Stimulated activated effector memory CD8-positive, alpha-beta T cell treated with anti-CD3 and anti-CD28 coated beads, Interleukin-12 subunit alpha, Interleukin-12 subunit beta, amount 100 ng/mL, for 72 hours (primary cell): ENCODE measurements at regions not wholly inside any gene's neighbourhood (a gene's known extent, or its start where the extent isn't known, plus 50 kb on each side); places are given as distances from the start of the nearest gene placed in this dataset.

ENCODE experiments used
- ATAC-seq: fragments of 150-1000 bp; cut with Tn5 transposase; 2 replicates; pipeline ENCODE4 v1.10.0; 2021
- DNase-seq, 2 donors: peaks; one replicate each; pipeline ENCODE4 v3.0.0; 2021 to 2022; ENCODE audit warnings: low spot score in 2 of 2
- H3K27ac Mint-ChIP-seq: one replicate; pipeline ENCODE4 v1.8.0; 2022; ENCODE audit warnings: mild to moderate bottlenecking, mixed read lengths
- H3K36me3 Mint-ChIP-seq: one replicate; pipeline ENCODE4 v1.8.0; 2022; ENCODE audit warnings: mild to moderate bottlenecking, mixed read lengths
- H3K4me1 Mint-ChIP-seq: one replicate; pipeline ENCODE4 v1.8.0; 2022; ENCODE audit warnings: mixed read lengths
- H3K4me3 Mint-ChIP-seq: one replicate; pipeline ENCODE4 v1.8.0; 2022; ENCODE audit warnings: mild to moderate bottlenecking, mixed read lengths
- H3K9me3 Mint-ChIP-seq: one replicate; pipeline ENCODE4 v1.8.0; 2022; ENCODE audit warnings: mixed read lengths

DNA sequence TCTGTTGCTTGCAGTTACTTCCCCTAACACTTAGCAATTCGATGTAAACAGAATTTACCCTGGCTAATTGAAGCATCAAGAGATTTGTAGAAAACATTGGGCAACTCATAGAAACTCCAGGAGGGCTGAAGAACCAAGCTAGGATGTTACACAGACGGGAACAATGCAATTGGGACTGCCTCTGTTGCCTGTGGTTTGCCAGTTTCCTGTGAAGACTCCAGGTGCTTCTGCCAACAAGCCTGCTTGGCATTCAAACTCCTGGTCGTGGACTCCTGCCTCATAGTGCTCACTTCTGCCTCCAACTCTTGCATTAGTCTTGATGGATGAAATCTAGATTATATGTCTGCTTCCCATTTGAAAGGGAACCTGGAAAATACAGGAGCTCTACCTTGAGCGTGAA lies 246.0 kb downstream of the BMP4 start:
- Mint-ChIP-seq H3K9me3 (peaks cover 11% of the 10 kb centered on the region), H3K27ac (no peak overlapping the region), H3K4me1 (no peaks in the 10 kb centered on the region), H3K36me3 (no peaks in the 10 kb centered on the region), H3K4me3 (no peak overlapping the region)
- DNase-seq (no peak), ATAC-seq (no peak)

GRCh38 chr14:53709381-53709780 lies 247.2 kb downstream of the BMP4 start:
- no peak for DNase-seq
- no peaks in the 10 kb centered on the region for H3K36me3 Mint-ChIP-seq
- no peak for ATAC-seq

DNA sequence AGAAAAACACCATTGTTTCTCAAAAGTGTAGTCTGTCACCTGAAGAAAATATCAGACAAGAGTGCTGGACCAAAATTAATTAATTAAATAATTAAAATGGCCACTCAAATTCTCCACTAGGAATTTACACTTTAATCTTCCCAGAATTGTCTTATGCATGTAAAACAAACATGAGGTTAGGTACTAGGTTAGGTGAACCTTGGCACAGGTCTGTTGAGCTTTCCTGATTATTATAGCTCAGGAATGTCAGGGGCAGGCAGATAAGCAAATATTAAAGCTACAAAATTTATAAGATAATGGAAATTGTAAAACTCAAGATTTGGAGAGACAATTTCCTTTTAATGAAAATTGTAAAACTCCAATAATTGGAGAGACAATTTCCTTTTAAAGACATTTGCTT lies 253.2 kb downstream of the BMP4 start:
- Mint-ChIP-seq H3K36me3 (no peaks in the 10 kb centered on the region), H3K4me1 (no peaks in the 10 kb centered on the region), H3K4me3 (no peak overlapping the region), H3K27ac (no peak overlapping the region), H3K9me3 (peaks cover 11% of the 10 kb centered on the region)
- ATAC-seq (no peak), DNase-seq (no peak)

More at GRCh38 chr14:53709381-53709780, 247.2 kb downstream of the BMP4 start:
- Mint-ChIP-seq H3K9me3 (peaks cover 11% of the 10 kb centered on the region), H3K4me3 (no peak overlapping the region), H3K27ac (no peak overlapping the region), H3K4me1 (no peaks in the 10 kb centered on the region)

- Mint-ChIP-seq H3K36me3 (no peaks in the 10 kb centered on the region), H3K4me3 (no peak overlapping the region), H3K27ac (no peak overlapping the region), H3K9me3 (peaks cover 4% of the 10 kb centered on the region), H3K4me1 (no peaks in the 10 kb centered on the region)
- DNase-seq (no peak), ATAC-seq (no peak)
Measured at GRCh38 chr14:53701108-53701875, 255.3 kb downstream of the BMP4 start.

GRCh38 chr14:53696217-53696965 lies 260.2 kb downstream of the BMP4 start:
- Mint-ChIP-seq H3K4me3 (no peak overlapping the region), H3K9me3 (peaks cover 12% of the 10 kb centered on the region), H3K36me3 (no peaks in the 10 kb centered on the region), H3K27ac (no peak overlapping the region), H3K4me1 (no peaks in the 10 kb centered on the region)
- DNase-seq (no peak), ATAC-seq (no peak)

GRCh38 chr14:53695692-53696214 lies 260.9 kb downstream of the BMP4 start:
- ATAC-seq = no peak
- no peak overlapping the region for H3K4me3 Mint-ChIP-seq

GRCh38 chr14:53692885-53693284 lies 263.7 kb downstream of the BMP4 start:
- H3K27ac Mint-ChIP-seq = no peak overlapping the region
- ATAC-seq = no peak
- H3K36me3 Mint-ChIP-seq = no peaks in the 10 kb centered on the region
- no peak for DNase-seq
- H3K4me3 Mint-ChIP-seq = no peak overlapping the region
- H3K4me1 Mint-ChIP-seq = no peaks in the 10 kb centered on the region
- H3K9me3 Mint-ChIP-seq = peaks cover 16% of the 10 kb centered on the region

More at GRCh38 chr14:53695692-53696214, 260.9 kb downstream of the BMP4 start:
- no peak for DNase-seq
- Mint-ChIP-seq H3K9me3 (peaks cover 12% of the 10 kb centered on the region), H3K36me3 (no peaks in the 10 kb centered on the region), H3K27ac (no peak overlapping the region), H3K4me1 (no peaks in the 10 kb centered on the region)

DNA sequence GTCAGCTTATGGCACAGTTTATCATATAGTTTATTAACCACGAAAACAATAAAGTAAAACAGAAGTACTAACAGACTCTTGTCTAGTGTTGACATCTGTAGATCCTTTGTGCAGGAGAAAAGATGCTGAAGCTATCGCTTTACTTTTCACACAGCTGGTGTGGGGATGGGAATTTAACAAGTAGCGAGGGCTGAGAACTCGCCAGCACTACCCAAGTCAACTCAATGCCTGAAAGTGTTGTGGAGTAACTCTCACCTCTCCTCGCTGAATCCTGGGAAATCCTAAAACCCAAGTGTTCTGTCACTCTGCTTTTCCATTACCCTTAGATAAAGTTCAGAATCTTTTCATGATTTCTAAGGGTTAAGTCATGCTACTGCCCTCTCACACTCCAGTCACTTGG lies 264.2 kb downstream of the BMP4 start:
- no peak overlapping the region for H3K4me3 Mint-ChIP-seq
- H3K36me3 Mint-ChIP-seq = no peaks in the 10 kb centered on the region
- H3K27ac Mint-ChIP-seq = no peak overlapping the region
- ATAC-seq (no peak), DNase-seq (no peak)
- peaks cover 16% of the 10 kb centered on the region for H3K9me3 Mint-ChIP-seq
- no peaks in the 10 kb centered on the region for H3K4me1 Mint-ChIP-seq

- no peak for ATAC-seq
- H3K27ac Mint-ChIP-seq = no peak overlapping the region
- DNase-seq = no peak
- no peaks in the 10 kb centered on the region for H3K36me3 Mint-ChIP-seq
- H3K4me3 Mint-ChIP-seq = no peak overlapping the region
- no peaks in the 10 kb centered on the region for H3K4me1 Mint-ChIP-seq
- H3K9me3 Mint-ChIP-seq = peaks cover 3% of the 10 kb centered on the region
Measured at GRCh38 chr14:53683229-53683628, 273.4 kb downstream of the BMP4 start.

DNA sequence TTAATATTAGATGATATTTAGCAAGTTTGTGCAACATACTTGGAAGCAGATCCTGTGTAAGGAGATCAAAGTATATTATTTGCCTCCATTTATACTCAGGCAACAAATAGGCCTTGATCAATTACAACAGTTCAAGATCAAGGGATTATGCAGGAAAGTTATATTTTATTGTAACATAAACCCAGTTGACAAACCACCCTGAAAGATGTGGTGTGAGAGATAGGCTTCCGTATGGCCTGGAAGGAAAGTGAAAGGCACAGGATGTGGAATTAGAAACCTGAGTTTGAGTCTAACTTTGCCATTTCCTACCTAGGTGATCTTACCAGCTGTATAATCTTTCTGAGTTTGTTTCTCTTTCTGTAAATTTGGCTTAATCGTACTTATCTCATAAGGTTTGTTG lies 284.1 kb downstream of the BMP4 start:
- Mint-ChIP-seq H3K36me3 (no peaks in the 10 kb centered on the region), H3K4me3 (no peak overlapping the region), H3K27ac (no peak overlapping the region), H3K4me1 (no peaks in the 10 kb centered on the region), H3K9me3 (peaks cover 8% of the 10 kb centered on the region)
- ATAC-seq (no peak), DNase-seq (no peak)

- no peak for DNase-seq
- ATAC-seq = peak; percentile 53
Measured at GRCh38 chr14:53670701-53671100, 285.9 kb downstream of the BMP4 start.

GRCh38 chr14:53668897-53669296 lies 287.7 kb downstream of the BMP4 start:
- Mint-ChIP-seq H3K9me3 (peaks cover 16% of the 10 kb centered on the region), H3K4me1 (no peaks in the 10 kb centered on the region), H3K27ac (no peak overlapping the region), H3K36me3 (no peaks in the 10 kb centered on the region), H3K4me3 (no peak overlapping the region)
- no peak for DNase-seq
- ATAC-seq = no peak

More at GRCh38 chr14:53670701-53671100, 285.9 kb downstream of the BMP4 start:
- Mint-ChIP-seq H3K9me3 (peaks cover 18% of the 10 kb centered on the region), H3K4me1 (no peaks in the 10 kb centered on the region), H3K4me3 (no peak overlapping the region), H3K27ac (no peak overlapping the region), H3K36me3 (no peaks in the 10 kb centered on the region)

DNA sequence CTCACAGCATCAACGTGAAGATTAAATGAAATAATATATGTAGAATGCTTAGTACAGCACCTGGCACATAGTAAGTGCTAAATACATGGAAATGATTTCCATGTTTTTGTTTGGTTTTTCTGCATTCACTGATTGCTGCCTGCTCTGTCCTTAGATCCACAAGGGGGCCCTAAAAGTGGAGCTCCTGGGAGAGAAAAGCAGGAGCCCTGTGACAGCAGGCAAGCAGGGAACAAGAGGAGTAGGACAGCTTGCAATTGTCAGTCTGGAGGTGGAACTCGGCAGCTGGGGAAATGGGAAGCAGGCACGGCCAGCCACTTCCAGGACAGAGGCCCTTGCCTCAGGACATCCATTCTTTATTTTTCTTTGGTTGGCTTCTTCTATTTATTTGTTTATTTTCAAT lies 292.9 kb downstream of the BMP4 start:
- Mint-ChIP-seq H3K4me1 (no peaks in the 10 kb centered on the region), H3K9me3 (peaks cover 23% of the 10 kb centered on the region), H3K27ac (no peak overlapping the region), H3K36me3 (no peaks in the 10 kb centered on the region), H3K4me3 (no peak overlapping the region)
- ATAC-seq (no peak), DNase-seq (no peak)

- peaks cover 14% of the 10 kb centered on the region for H3K9me3 Mint-ChIP-seq
- no peak for ATAC-seq
- H3K27ac Mint-ChIP-seq = no peak overlapping the region
- no peak for DNase-seq
- no peak overlapping the region for H3K4me3 Mint-ChIP-seq
- H3K36me3 Mint-ChIP-seq = no peaks in the 10 kb centered on the region
- no peaks in the 10 kb centered on the region for H3K4me1 Mint-ChIP-seq
Measured at GRCh38 chr14:53655080-53655785, 301.4 kb downstream of the BMP4 start.

DNA sequence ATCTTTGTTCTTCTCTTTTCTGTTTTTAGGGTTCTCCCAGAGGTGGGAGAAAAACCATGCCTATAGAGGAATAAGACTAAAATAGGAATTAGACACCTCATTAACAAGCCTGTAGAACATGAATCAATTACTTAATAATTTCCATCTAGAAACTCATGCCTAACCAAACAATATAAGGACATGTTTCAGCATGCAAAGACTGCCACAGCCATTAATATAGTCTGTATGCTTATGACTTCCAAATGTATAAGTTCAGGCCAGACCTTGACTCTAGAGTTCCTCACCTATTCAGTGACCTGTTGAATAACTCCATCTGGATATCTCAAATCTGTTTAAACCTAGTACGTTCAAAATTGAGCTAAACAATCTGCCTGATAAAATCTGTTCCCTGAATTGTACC lies 304.6 kb downstream of the BMP4 start:
- Mint-ChIP-seq H3K27ac (no peak overlapping the region), H3K9me3 (peaks cover 7% of the 10 kb centered on the region), H3K4me1 (no peaks in the 10 kb centered on the region), H3K36me3 (no peaks in the 10 kb centered on the region), H3K4me3 (no peak overlapping the region)
- DNase-seq (no peak), ATAC-seq (no peak)
